ENCODE measurements at regions not wholly inside any gene's neighbourhood (a gene's known extent, or its start where the extent isn't known, plus 50 kb on each side); places are given as distances from the start of the nearest gene placed in this dataset.
A peak's percentile ranks its signal among the peaks of the same experiment; 100 is the strongest.

DNA sequence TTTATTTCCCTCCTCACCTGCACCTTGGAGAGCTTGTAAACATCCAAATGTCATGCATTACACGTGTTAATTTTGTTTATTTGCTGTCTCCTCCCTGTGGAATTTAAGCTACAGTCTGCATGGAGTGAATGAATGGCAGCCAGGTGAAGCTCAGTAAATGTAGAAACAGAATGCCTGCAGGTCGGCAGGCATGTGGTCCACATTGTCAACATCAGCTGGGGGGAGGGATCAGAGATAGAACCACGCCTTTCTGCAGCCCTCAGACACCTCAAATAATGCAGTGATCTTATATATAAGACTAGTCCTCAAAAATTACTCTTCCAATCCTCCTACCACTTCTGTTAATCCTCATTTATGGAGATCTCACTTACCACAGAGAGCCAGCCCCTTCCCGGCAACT lies 131.2 kb upstream of the KIT start:
- H3K27me3 ChIP-seq: no peaks in the 10 kb centered on the region
- TF ChIP-seq POLR2A (IDR thresholded peaks at IDR 0.05): no peak
- TF ChIP-seq, protein P1, sequence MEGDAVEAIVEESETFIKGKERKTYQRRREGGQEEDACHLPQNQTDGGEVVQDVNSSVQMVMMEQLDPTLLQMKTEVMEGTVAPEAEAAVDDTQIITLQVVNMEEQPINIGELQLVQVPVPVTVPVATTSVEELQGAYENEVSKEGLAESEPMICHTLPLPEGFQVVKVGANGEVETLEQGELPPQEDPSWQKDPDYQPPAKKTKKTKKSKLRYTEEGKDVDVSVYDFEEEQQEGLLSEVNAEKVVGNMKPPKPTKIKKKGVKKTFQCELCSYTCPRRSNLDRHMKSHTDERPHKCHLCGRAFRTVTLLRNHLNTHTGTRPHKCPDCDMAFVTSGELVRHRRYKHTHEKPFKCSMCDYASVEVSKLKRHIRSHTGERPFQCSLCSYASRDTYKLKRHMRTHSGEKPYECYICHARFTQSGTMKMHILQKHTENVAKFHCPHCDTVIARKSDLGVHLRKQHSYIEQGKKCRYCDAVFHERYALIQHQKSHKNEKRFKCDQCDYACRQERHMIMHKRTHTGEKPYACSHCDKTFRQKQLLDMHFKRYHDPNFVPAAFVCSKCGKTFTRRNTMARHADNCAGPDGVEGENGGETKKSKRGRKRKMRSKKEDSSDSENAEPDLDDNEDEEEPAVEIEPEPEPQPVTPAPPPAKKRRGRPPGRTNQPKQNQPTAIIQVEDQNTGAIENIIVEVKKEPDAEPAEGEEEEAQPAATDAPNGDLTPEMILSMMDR (IDR thresholded peaks at IDR 0.05): no peak
- no peaks in the 10 kb centered on the region for H3K36me3 ChIP-seq (ENCODE audit: low read depth, missing control alignments)
- no peaks in the 10 kb centered on the region for H3K9me3 ChIP-seq
- H3K4me3 ChIP-seq: no peak overlapping the region
- intact Hi-C loops (cut with DNase I; ENCODE audit: low total_unique reads): no loop called here
- no peak for DNase-seq
- 67 to 78% methylated on average over 4 of the region's 4 CpGs for WGBS, 2 donors
- H3K27ac ChIP-seq: no peak overlapping the region
- no peaks in the 10 kb centered on the region for H3K4me1 ChIP-seq

DNA sequence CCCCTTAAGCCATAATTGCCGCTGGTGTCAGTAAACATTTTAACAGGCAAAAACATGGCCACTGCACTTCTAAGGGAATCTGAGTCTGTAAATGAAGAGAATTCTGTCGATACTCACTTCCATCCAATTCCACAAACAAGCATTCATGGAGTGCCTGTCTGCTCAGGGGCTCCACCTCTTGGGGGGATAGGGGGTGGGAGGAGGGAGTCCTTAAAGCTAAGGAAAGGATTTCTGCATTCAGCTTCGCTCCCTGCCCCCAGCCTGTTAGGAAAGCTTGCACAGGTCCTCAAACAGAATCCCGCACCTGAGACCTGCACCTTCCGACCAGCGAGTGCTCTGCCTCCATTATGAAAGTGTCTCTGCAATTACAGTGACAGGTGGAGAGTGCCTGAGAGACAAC lies 130.2 kb upstream of the KIT start:
- no peaks in the 10 kb centered on the region for H3K27me3 ChIP-seq
- H3K9me3 ChIP-seq: no peaks in the 10 kb centered on the region
- H3K4me1 ChIP-seq: no peaks in the 10 kb centered on the region
- TF ChIP-seq, protein P1 (IDR thresholded peaks at IDR 0.05): no peak
- TF ChIP-seq POLR2A (IDR thresholded peaks at IDR 0.05): no peak
- no peak for DNase-seq
- H3K27ac ChIP-seq: no peak overlapping the region
- 68 to 73% methylated on average over 5 to 6 of the region's 6 CpGs for WGBS, 2 donors
- H3K36me3 ChIP-seq (ENCODE audit: low read depth, missing control alignments): no peaks in the 10 kb centered on the region
- H3K4me3 ChIP-seq: no peak overlapping the region
- intact Hi-C loops (cut with DNase I; ENCODE audit: low total_unique reads): no loop called here

DNA sequence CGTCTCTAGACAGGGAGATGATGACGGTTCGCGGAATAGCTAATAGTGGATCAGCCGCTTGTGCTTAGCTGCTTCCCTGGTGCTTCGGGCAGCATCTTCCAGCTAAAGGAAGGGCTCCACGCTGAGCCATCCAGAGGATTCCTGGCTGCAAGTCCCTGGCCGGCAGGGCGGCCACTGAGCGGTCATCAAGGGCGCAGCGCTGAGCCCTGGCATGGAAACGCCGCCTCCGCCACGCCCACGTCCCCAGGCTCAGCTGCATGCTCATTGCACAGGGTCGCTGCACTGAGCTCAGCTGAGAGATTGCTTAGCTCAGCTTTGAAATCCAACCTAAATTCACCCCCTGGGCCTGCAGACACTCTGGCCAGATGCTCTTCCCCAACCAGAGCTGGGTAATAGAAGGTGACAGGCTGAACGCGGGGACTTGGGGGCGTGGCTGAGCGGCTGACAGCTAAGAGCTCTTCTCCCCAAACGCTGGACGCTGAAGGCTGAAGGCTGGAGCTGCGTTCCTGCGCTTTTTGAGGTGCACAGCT lies 118.2 kb upstream of the KIT start:
- Histone ChIP-seq H3K9me3 (no peaks in the 10 kb centered on the region), H3K4me3 (peak overlapping the region in 1 of 2 donors; percentile 45), H3K4me1 (peaks cover 4% of the 10 kb centered on the region), H3K36me3 (ENCODE audit: low read depth, missing control alignments) (no peaks in the 10 kb centered on the region), H3K27ac (no peak overlapping the region), H3K27me3 (no peaks in the 10 kb centered on the region)
- DNase-seq: peak; percentile 63
- intact Hi-C loops (cut with DNase I; ENCODE audit: low total_unique reads): no loop called here
- TF ChIP-seq, protein P1 (IDR thresholded peaks at IDR 0.05): no peak
- TF ChIP-seq POLR2A (IDR thresholded peaks at IDR 0.05): no peak
- WGBS, 2 donors: 6 to 10% methylated on average over 17 to 26 of the region's 26 CpGs

DNA sequence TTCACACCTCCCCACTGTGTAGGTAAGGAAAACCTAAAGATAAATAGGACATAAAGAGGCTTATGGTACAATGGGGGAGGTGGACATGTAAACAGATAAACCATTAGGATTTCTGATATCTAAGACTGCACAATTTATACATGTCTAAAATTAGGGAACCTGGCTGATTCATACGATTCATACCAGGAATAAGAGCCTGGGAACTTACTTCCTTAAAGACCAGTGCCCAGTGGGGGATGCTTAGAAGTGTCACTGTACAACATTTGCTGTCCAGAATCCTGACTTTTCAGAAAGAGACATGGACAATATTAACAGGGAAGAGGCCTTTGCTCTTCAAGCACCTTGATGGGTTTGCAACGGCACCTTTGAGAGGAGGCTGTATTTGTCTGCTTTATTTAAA lies 116.8 kb upstream of the KIT start:
- Histone ChIP-seq H3K27ac (no peak overlapping the region), H3K27me3 (no peaks in the 10 kb centered on the region), H3K4me3 (no peak overlapping the region), H3K9me3 (no peaks in the 10 kb centered on the region), H3K4me1 (peaks cover 4% of the 10 kb centered on the region), H3K36me3 (ENCODE audit: low read depth, missing control alignments) (no peaks in the 10 kb centered on the region)
- TF ChIP-seq, protein P1 (IDR thresholded peaks at IDR 0.05): no peak
- no peak for TF ChIP-seq POLR2A (IDR thresholded peaks at IDR 0.05)
- intact Hi-C loops (cut with DNase I; ENCODE audit: low total_unique reads): no loop called here
- DNase-seq: no peak
- 63 to 80% methylated on average over 2 of the region's 2 CpGs for WGBS, 2 donors

DNA sequence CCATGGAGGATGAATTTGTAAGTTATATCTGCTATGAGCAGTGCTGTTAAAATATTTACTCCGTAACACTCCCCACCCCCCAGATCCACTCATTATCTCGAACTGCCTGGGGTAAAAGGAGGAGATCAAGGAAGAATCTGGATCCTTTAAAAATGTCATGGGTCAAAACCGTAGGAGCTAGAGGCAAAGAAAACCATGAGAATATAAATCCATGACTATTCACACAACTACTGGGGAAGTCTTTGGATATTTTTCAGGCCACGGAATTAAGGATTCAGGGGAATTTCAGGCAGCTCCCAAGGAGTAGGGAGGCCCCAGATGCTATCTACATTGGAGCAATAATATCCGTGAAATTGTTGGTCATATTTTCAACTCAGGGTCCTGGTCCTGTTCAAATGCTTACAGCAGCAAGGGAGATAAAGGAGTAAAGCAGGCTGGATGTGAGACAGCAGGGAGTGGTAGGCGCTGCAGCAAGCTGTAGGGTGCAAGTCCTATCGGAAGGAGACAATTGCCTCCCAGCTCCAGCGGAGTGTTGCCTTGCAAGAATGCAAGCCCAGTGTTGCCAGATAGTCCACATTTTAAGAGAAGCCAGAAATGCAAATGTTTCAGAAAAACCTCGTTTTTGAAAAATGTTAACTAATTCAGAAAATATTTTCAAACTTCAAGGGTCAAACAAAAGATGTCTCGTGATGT lies 116.2 kb upstream of the KIT start:
- H3K9me3 ChIP-seq: no peaks in the 10 kb centered on the region
- no peak for TF ChIP-seq POLR2A (IDR thresholded peaks at IDR 0.05)
- TF ChIP-seq, protein P1 (IDR thresholded peaks at IDR 0.05): no peak
- H3K4me1 ChIP-seq: peaks cover 4% of the 10 kb centered on the region
- no peaks in the 10 kb centered on the region for H3K27me3 ChIP-seq
- no peak overlapping the region for H3K27ac ChIP-seq
- H3K4me3 ChIP-seq: no peak overlapping the region
- DNase-seq: no peak
- no peaks in the 10 kb centered on the region for H3K36me3 ChIP-seq (ENCODE audit: low read depth, missing control alignments)
- WGBS, 2 donors: 78 to 86% methylated on average over 10 of the region's 10 CpGs
- intact Hi-C loops (cut with DNase I; ENCODE audit: low total_unique reads): no loop called here
